Astrocyte of the spinal cord (primary cell): ENCODE measurements at regions not wholly inside any gene's neighbourhood (a gene's known extent, or its start where the extent isn't known, plus 50 kb on each side); places are given as distances from the start of the nearest gene placed in this dataset.

Experiments used
- DNase-seq: peaks from one replicate; pipeline ENCODE4 v3.0.0; 2011; ENCODE audit warnings: low read depth, low spot score
- H3K4me3 ChIP-seq: 2 replicates; pipeline ENCODE4 v1.5.1; 2011; ENCODE audit warnings: low read depth, mild to moderate bottlenecking, low read length, moderate library complexity
- in situ Hi-C: cut with HindIII; loops from 2 replicates; pipeline ENCODE4 v1.10.0; 2017; ENCODE audit warnings: low sequenced_read_pairs
- TF ChIP-seq, protein P1 (sequence below): IDR thresholded peaks from 2 replicates; pipeline ENCODE4 v1.5.1; 2012; ENCODE audit warnings: low read depth, mild to moderate bottlenecking, low read length, inconsistent platforms

DNA sequence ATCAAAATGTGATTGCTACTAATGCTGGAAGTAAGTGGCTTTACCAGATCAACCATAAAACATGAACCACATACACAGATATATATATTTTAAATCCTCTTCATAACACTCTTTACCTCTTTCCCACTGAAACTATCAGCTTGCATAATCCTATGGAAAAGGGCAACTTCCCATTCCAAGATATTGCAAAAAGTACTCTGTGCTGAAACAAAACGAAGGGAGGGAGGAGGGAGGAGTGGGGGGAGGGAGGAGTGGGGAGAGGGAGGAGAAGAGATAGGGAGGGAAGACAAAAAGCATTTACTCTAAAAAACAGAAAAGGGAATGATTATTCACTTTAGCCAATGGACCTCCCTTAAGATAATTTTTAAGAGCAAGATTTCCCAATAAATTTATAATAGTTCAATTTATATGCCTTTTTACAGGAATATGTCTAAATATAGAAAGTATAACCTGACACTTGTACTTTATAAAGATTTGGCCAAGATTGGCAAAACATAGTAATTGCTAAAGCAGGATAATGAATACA, 344.8 kb upstream of the NFE2L3 start:
- no peak for DNase-seq
- TF ChIP-seq, protein P1, sequence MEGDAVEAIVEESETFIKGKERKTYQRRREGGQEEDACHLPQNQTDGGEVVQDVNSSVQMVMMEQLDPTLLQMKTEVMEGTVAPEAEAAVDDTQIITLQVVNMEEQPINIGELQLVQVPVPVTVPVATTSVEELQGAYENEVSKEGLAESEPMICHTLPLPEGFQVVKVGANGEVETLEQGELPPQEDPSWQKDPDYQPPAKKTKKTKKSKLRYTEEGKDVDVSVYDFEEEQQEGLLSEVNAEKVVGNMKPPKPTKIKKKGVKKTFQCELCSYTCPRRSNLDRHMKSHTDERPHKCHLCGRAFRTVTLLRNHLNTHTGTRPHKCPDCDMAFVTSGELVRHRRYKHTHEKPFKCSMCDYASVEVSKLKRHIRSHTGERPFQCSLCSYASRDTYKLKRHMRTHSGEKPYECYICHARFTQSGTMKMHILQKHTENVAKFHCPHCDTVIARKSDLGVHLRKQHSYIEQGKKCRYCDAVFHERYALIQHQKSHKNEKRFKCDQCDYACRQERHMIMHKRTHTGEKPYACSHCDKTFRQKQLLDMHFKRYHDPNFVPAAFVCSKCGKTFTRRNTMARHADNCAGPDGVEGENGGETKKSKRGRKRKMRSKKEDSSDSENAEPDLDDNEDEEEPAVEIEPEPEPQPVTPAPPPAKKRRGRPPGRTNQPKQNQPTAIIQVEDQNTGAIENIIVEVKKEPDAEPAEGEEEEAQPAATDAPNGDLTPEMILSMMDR, result no peak
- in situ Hi-C loops, result no loop called here

DNA sequence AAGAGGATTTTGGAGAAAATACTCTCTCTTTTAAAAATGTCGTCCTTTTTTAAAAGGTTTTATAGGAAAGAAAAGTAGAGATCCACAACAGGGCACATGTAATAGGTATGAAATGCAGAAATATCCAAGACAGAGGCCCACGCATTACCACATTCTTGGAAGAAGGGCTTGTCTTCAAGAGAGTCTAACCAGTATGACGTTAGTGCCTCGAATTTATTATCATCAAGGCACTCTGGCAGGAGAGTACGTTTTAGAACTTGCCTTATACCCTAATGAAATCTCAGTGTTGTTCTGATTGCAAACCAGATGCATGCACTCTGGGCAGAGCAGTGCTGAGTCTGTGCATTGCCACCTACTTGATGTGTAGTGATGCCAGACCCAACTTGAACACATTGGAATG, 342.6 kb upstream of the NFE2L3 start:
- in situ Hi-C loops, result no loop called here
- no peak overlapping the region for H3K4me3 ChIP-seq
- TF ChIP-seq, protein P1, result no peak
- DNase-seq, result no peak

More for the DNA sequence above, 344.8 kb upstream of the NFE2L3 start:
- H3K4me3 ChIP-seq, result no peak overlapping the region

DNA sequence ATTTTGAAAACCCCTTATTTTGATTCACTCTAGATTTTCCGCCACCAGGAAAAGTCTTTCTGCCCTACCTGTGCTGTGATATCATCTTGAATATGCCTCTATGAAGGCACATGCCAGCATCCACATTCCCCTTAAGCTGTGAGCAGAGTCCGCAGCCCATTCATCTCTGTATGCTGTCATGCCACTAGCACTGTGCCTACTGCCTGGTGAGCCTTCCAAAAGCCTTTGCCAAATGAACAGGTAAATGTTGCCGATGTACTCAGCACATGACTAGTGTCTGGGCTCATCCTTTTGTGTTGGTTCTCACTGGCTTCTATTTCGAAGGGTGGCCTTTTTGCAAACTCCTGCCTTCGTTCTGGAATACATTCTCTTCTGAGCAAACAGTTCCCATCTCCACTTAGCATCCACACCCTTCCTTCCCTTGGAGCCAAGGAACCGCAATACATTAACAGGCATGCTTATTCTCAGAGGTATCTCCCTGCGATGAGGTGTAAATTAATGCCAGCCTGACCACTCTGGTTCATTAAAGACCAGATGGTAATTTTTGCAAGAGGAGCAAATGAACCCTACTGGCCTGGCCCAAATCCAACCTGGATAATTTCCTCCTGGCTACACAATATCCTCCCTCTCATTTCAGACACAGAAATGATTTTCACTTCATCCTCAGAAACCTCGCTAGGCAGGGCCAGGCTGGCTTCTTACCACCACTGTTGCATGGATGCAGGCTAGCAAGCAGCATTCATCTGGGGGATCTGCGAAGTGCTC, 339.7 kb upstream of the NFE2L3 start:
- TF ChIP-seq, protein P1, result no peak
- DNase-seq, result no peak
- no peak overlapping the region for H3K4me3 ChIP-seq
- in situ Hi-C loops, result no loop called here

DNA sequence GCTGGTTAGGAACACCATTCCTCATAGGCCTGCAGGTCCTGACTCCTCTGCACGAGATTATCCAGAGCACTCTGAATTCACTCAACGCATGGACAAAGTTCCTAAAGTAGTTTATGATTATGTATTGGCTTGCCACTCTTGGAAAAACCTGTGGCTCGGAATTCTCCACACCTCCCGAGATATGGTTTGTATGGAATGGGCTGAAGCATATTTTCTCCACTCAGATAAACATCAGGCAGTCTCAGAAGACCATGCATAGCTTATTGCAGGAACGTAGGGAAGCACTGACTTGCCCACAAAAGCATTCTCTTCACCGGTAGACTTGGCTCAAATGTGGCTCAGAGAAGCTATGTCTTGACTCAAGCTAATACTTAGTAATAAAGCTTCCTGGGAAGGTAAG, 338.6 kb upstream of the NFE2L3 start:
- DNase-seq, result no peak
- in situ Hi-C loops, result no loop called here
- no peak overlapping the region for H3K4me3 ChIP-seq
- TF ChIP-seq, protein P1, result no peak

DNA sequence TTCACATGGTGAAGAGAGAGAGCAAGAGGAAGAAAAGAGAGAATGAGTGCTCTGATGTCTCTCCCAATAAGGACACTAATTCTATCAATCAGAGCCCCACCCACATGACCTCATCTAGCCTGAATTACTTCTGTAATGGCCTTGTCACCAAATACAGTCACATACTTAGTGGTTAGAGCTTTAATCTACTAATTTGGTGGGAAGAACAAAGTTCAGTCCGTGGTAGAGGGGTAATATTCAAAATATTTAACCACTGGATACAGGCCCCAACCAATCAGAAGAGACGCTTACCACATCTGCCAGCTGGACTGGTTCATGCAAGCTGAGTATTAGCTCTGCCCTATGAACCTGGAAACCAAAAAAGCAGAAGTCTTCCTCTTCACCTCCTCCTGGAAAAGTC, 336.3 kb upstream of the NFE2L3 start:
- in situ Hi-C loops, result no loop called here
- DNase-seq, result no peak
- TF ChIP-seq, protein P1, result no peak
- no peak overlapping the region for H3K4me3 ChIP-seq

DNA sequence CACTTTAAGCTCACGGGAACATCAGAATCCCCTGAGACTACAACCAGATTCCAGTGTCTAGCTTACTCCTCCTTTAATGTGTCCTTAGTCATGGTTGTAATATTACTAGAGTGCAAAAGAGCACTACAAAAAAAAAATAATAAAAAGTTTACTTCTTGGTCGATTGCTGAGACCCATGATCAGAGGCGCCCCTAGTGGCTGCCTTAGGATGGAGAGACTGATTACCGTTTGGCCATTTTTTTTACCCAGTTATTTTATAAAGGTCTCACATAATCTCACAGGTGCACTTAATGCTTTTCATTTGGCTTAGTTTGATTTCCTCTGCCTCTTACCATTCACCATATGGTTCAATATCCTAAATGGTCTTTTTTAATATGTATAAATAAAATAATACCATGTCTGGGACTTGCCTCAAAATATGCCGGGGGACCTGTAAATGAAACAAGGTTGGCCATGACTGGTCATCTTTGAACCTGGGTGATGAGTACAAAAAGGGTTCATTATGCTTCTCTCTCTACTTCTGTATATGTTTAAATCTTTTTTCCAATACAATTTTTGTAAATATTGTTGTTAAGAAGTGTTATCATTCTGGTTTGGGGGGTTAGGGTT, 331.5 kb upstream of the NFE2L3 start:
- no peak overlapping the region for H3K4me3 ChIP-seq
- TF ChIP-seq, protein P1, result peak; percentile 52
- DNase-seq, result no peak
- in situ Hi-C loops, result no loop called here
